ENCODE measurements at regions not wholly inside any gene's neighbourhood (a gene's known extent, or its start where the extent isn't known, plus 50 kb on each side); places are given as distances from the start of the nearest gene placed in this dataset.
A peak's percentile ranks its signal among the peaks of the same experiment; 100 is the strongest.

GRCh38 chr11:105245781-105246315 is 106.3 kb upstream of the CARD18 start:
- Histone ChIP-seq H3K36me3 (replicated peaks) (no peaks in the 10 kb centered on the region), H3K27ac (no peak overlapping the region), H3K27me3 (replicated peaks) (no peaks in the 10 kb centered on the region), H3K4me3 (ENCODE audit: low read depth, low read length) (no peak overlapping the region)
- in situ Hi-C loops (cut with HindIII; ENCODE audit: low pct_ligation_motif_present, low sequenced_read_pairs), result no loop called here
- DNase-seq, result no peak
- TF ChIP-seq CTCF (IDR thresholded peaks at IDR 0.05; ENCODE audit: low read depth, low read length, missing control alignments), result no peak

- in situ Hi-C loops (cut with HindIII; ENCODE audit: low pct_ligation_motif_present, low sequenced_read_pairs), result no loop called here
- no peaks in the 10 kb centered on the region for H3K36me3 ChIP-seq (replicated peaks)
- H3K27me3 ChIP-seq (replicated peaks), result no peaks in the 10 kb centered on the region
- peak; percentile 94 for DNase-seq
- TF ChIP-seq CTCF (IDR thresholded peaks at IDR 0.05; ENCODE audit: low read depth, low read length, missing control alignments), result no peak
- H3K27ac ChIP-seq, result peak overlapping the region; percentile 57
- H3K4me3 ChIP-seq (ENCODE audit: low read depth, low read length), result no peak overlapping the region
Measured at GRCh38 chr11:105244160-105244825, 104.7 kb upstream of the CARD18 start.

GRCh38 chr11:105241136-105241535 is 101.6 kb upstream of the CARD18 start:
- DNase-seq, result no peak
- no peak overlapping the region for H3K27ac ChIP-seq
- no peak for TF ChIP-seq CTCF (IDR thresholded peaks at IDR 0.05; ENCODE audit: low read depth, low read length, missing control alignments)
- H3K36me3 ChIP-seq (replicated peaks), result no peaks in the 10 kb centered on the region
- no peak overlapping the region for H3K4me3 ChIP-seq (ENCODE audit: low read depth, low read length)
- in situ Hi-C loops (cut with HindIII; ENCODE audit: low pct_ligation_motif_present, low sequenced_read_pairs), result no loop called here
- no peaks in the 10 kb centered on the region for H3K27me3 ChIP-seq (replicated peaks)

GRCh38 chr11:105236664-105237063 is 97.1 kb upstream of the CARD18 start:
- Histone ChIP-seq H3K4me3 (ENCODE audit: low read depth, low read length) (no peak overlapping the region), H3K27ac (no peak overlapping the region), H3K27me3 (replicated peaks) (no peaks in the 10 kb centered on the region), H3K36me3 (replicated peaks) (no peaks in the 10 kb centered on the region)
- no peak for DNase-seq
- in situ Hi-C loops (cut with HindIII; ENCODE audit: low pct_ligation_motif_present, low sequenced_read_pairs), result no loop called here
- TF ChIP-seq CTCF (IDR thresholded peaks at IDR 0.05; ENCODE audit: low read depth, low read length, missing control alignments), result no peak

GRCh38 chr11:105233285-105233684 is 93.7 kb upstream of the CARD18 start:
- H3K4me3 ChIP-seq (ENCODE audit: low read depth, low read length), result no peak overlapping the region
- no peak overlapping the region for H3K27ac ChIP-seq
- TF ChIP-seq CTCF (IDR thresholded peaks at IDR 0.05; ENCODE audit: low read depth, low read length, missing control alignments), result no peak
- DNase-seq, result no peak
- no peaks in the 10 kb centered on the region for H3K27me3 ChIP-seq (replicated peaks)
- H3K36me3 ChIP-seq (replicated peaks), result no peaks in the 10 kb centered on the region
- in situ Hi-C loops (cut with HindIII; ENCODE audit: low pct_ligation_motif_present, low sequenced_read_pairs), result no loop called here

- Histone ChIP-seq H3K27ac (no peak overlapping the region), H3K27me3 (replicated peaks) (no peaks in the 10 kb centered on the region), H3K36me3 (replicated peaks) (no peaks in the 10 kb centered on the region), H3K4me3 (ENCODE audit: low read depth, low read length) (no peak overlapping the region)
- TF ChIP-seq CTCF (IDR thresholded peaks at IDR 0.05; ENCODE audit: low read depth, low read length, missing control alignments), result no peak
- in situ Hi-C loops (cut with HindIII; ENCODE audit: low pct_ligation_motif_present, low sequenced_read_pairs), result no loop called here
- DNase-seq, result no peak
Measured at GRCh38 chr11:105232021-105232420, 92.5 kb upstream of the CARD18 start.
